BLaER1 (cell line): ENCODE measurements at regions not wholly inside any gene's neighbourhood (a gene's known extent, or its start where the extent isn't known, plus 50 kb on each side); places are given as distances from the start of the nearest gene placed in this dataset.
"Not testable (repeated sequence)": the region's sequence is repeated elsewhere in the genome, so short reads cannot be mapped to it uniquely, and the experiment has no call there.

ENCODE experiments used
- H3K27ac ChIP-seq: shearing (Covaris generic); formaldehyde crosslinking; 2 replicates; pipeline ENCODE4 v1.8.1; 2022
- H3K27me3 ChIP-seq: shearing (Covaris generic); formaldehyde crosslinking; 2 replicates; pipeline ENCODE4 v1.8.1; 2022
- H3K36me3 ChIP-seq: shearing (Covaris generic); formaldehyde crosslinking; 2 replicates; pipeline ENCODE4 v1.8.1; 2022
- H3K4me1 ChIP-seq: shearing (Covaris generic); formaldehyde crosslinking; 2 replicates; pipeline ENCODE4 v1.8.1; 2022
- H3K4me2 ChIP-seq: shearing (Covaris generic); formaldehyde crosslinking; 2 replicates; pipeline ENCODE4 v1.8.1; 2022
- H3K4me3 ChIP-seq: shearing (Covaris generic); formaldehyde crosslinking; 2 replicates; pipeline ENCODE4 v1.8.1; 2022
- H3K9ac ChIP-seq: shearing (Covaris generic); formaldehyde crosslinking; 2 replicates; pipeline ENCODE4 v1.8.1; 2022
- H3K9me3 ChIP-seq: shearing (Covaris generic); formaldehyde crosslinking; 2 replicates; pipeline ENCODE4 v1.8.1; 2022
- H4K20me1 ChIP-seq: shearing (Covaris generic); formaldehyde crosslinking; 2 replicates; pipeline ENCODE4 v1.8.1; 2022
- Cebpa-rat ChIP-seq: shearing (Covaris generic); IDR thresholded peaks from 2 replicates; pipeline ENCODE4 v1.8.1; 2022

GRCh38 chr6:141211845-141212244 lies 920.9 kb upstream of the GJE1 start:
- H3K27ac ChIP-seq = no peak overlapping the region
- H3K4me1 ChIP-seq = no peaks in the 10 kb centered on the region
- H4K20me1 ChIP-seq = no peaks in the 10 kb centered on the region
- no peak for TF ChIP-seq Cebpa-rat
- no peak overlapping the region for H3K9ac ChIP-seq
- H3K9me3 ChIP-seq = no peaks in the 10 kb centered on the region
- H3K27me3 ChIP-seq = no peaks in the 10 kb centered on the region
- no peak overlapping the region for H3K4me2 ChIP-seq
- H3K4me3 ChIP-seq = no peak overlapping the region
- H3K36me3 ChIP-seq = no peaks in the 10 kb centered on the region

- Histone ChIP-seq H3K36me3 (no peaks in the 10 kb centered on the region), H3K27ac (no peak overlapping the region), H3K4me1 (no peaks in the 10 kb centered on the region), H3K9me3 (no peaks in the 10 kb centered on the region), H3K4me3 (no peak overlapping the region), H3K9ac (no peak overlapping the region), H3K27me3 (no peaks in the 10 kb centered on the region), H4K20me1 (no peaks in the 10 kb centered on the region), H3K4me2 (no peak overlapping the region)
- no peak for TF ChIP-seq Cebpa-rat
These were observed 921.8 kb upstream of the GJE1 start for GRCh38 chr6:141210901-141211300.

GRCh38 chr6:141209890-141210289 lies 922.8 kb upstream of the GJE1 start:
- H3K9me3 ChIP-seq = no peaks in the 10 kb centered on the region
- no peak for TF ChIP-seq Cebpa-rat

GRCh38 chr6:141208101-141208500 lies 924.6 kb upstream of the GJE1 start:
- Histone ChIP-seq H3K9ac (no peak overlapping the region), H3K27me3 (no peaks in the 10 kb centered on the region), H3K4me3 (no peak overlapping the region), H3K4me1 (no peaks in the 10 kb centered on the region), H3K36me3 (no peaks in the 10 kb centered on the region), H3K27ac (no peak overlapping the region), H4K20me1 (no peaks in the 10 kb centered on the region), H3K4me2 (no peak overlapping the region), H3K9me3 (no peaks in the 10 kb centered on the region)
- no peak for TF ChIP-seq Cebpa-rat

More at GRCh38 chr6:141209890-141210289, 922.8 kb upstream of the GJE1 start:
- Histone ChIP-seq H3K4me3 (no peak overlapping the region), H3K4me2 (no peak overlapping the region), H3K9ac (no peak overlapping the region), H3K27ac (no peak overlapping the region), H4K20me1 (no peaks in the 10 kb centered on the region), H3K27me3 (no peaks in the 10 kb centered on the region), H3K4me1 (no peaks in the 10 kb centered on the region), H3K36me3 (no peaks in the 10 kb centered on the region)

- Histone ChIP-seq H3K9ac (no peak overlapping the region), H3K9me3 (no peaks in the 10 kb centered on the region), H3K27me3 (no peaks in the 10 kb centered on the region), H3K27ac (no peak overlapping the region), H3K36me3 (no peaks in the 10 kb centered on the region), H4K20me1 (no peaks in the 10 kb centered on the region), H3K4me3 (no peak overlapping the region), H3K4me2 (no peak overlapping the region), H3K4me1 (no peaks in the 10 kb centered on the region)
- no peak for TF ChIP-seq Cebpa-rat
These were observed 928.7 kb upstream of the GJE1 start for GRCh38 chr6:141203902-141204575.

- no peak overlapping the region for H3K4me2 ChIP-seq
- no peak overlapping the region for H3K4me3 ChIP-seq
- H3K36me3 ChIP-seq = no peaks in the 10 kb centered on the region
- no peaks in the 10 kb centered on the region for H4K20me1 ChIP-seq
- H3K27me3 ChIP-seq = no peaks in the 10 kb centered on the region
- no peak overlapping the region for H3K27ac ChIP-seq
- H3K4me1 ChIP-seq = no peaks in the 10 kb centered on the region
- TF ChIP-seq Cebpa-rat = no peak
- no peak overlapping the region for H3K9ac ChIP-seq
- no peaks in the 10 kb centered on the region for H3K9me3 ChIP-seq
These were observed 930.1 kb upstream of the GJE1 start for GRCh38 chr6:141202626-141203025.

- H3K9me3 ChIP-seq = no peaks in the 10 kb centered on the region
- no peak overlapping the region for H3K9ac ChIP-seq
- no peaks in the 10 kb centered on the region for H3K36me3 ChIP-seq
- no peak overlapping the region for H3K27ac ChIP-seq
- H3K4me1 ChIP-seq = no peaks in the 10 kb centered on the region
- H3K4me2 ChIP-seq = no peak overlapping the region
- H3K4me3 ChIP-seq = no peak overlapping the region
- TF ChIP-seq Cebpa-rat = no peak
- no peaks in the 10 kb centered on the region for H4K20me1 ChIP-seq
- no peaks in the 10 kb centered on the region for H3K27me3 ChIP-seq
These were observed 933.7 kb upstream of the GJE1 start for GRCh38 chr6:141199074-141199473.

- H4K20me1 ChIP-seq = no peaks in the 10 kb centered on the region
- H3K36me3 ChIP-seq = no peaks in the 10 kb centered on the region
- no peak for TF ChIP-seq Cebpa-rat
- no peak overlapping the region for H3K4me3 ChIP-seq
- H3K9me3 ChIP-seq = peaks cover 14% of the 10 kb centered on the region
- H3K4me1 ChIP-seq = no peaks in the 10 kb centered on the region
- no peak overlapping the region for H3K9ac ChIP-seq
- no peaks in the 10 kb centered on the region for H3K27me3 ChIP-seq
- H3K4me2 ChIP-seq = no peak overlapping the region
- H3K27ac ChIP-seq = no peak overlapping the region
These were observed 937.4 kb upstream of the GJE1 start for GRCh38 chr6:141195251-141195832.

- Histone ChIP-seq H3K4me3 (no peak overlapping the region), H3K27ac (no peak overlapping the region), H4K20me1 (no peaks in the 10 kb centered on the region), H3K9me3 (peaks cover 23% of the 10 kb centered on the region), H3K27me3 (no peaks in the 10 kb centered on the region), H3K36me3 (no peaks in the 10 kb centered on the region), H3K9ac (no peak overlapping the region), H3K4me2 (no peak overlapping the region), H3K4me1 (no peaks in the 10 kb centered on the region)
- TF ChIP-seq Cebpa-rat = no peak
These were observed 949.4 kb upstream of the GJE1 start for GRCh38 chr6:141183368-141183767.

- H3K4me1 ChIP-seq, H3K27ac ChIP-seq, H3K4me3 ChIP-seq, H3K27me3 ChIP-seq, H3K4me2 ChIP-seq, H3K9ac ChIP-seq, H3K36me3 ChIP-seq, H4K20me1 ChIP-seq: not testable (repeated sequence)
- peaks cover 15% of the 10 kb centered on the region; the same call in 1 of the 2 replicates for H3K9me3 ChIP-seq
These were observed 957.3 kb upstream of the GJE1 start for GRCh38 chr6:141175458-141175857.
